ENCODE measurements at regions not wholly inside any gene's neighbourhood (a gene's known extent, or its start where the extent isn't known, plus 50 kb on each side); places are given as distances from the start of the nearest gene placed in this dataset.

DNA sequence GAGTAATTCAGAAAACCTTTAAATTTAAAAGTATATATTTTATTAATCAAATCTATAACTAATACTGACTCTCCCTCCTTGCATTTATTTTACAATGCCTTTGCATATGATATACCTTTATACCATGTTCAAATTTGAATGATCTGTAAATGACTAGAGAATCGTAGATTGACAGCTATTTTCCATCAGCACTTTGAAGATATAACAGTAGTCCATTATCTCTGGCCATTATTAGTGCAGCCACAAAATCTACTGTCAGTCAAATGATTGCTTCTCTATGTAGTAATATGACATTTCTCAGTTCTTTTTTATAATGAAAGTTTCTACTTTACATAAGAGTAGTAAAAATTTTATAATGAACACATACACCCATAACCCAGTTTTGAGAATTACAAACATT is 1054.8 kb upstream of the B3GALT2 start:
- no peak overlapping the region for H2AFZ ChIP-seq (ENCODE audit: low read length)
- H3K4me2 ChIP-seq (ENCODE audit: insufficient read depth, low read length) = no peak overlapping the region
- H3K4me1 ChIP-seq (ENCODE audit: insufficient read depth, low read length) = no peaks in the 10 kb centered on the region
- no peaks in the 10 kb centered on the region for H3K27me3 ChIP-seq (ENCODE audit: insufficient read depth, low read length)
- H3K79me2 ChIP-seq (ENCODE audit: insufficient read depth, low read length) = no peaks in the 10 kb centered on the region
- no peaks in the 10 kb centered on the region for H4K20me1 ChIP-seq (ENCODE audit: insufficient read depth, low read length)
- no peak overlapping the region for H3K27ac ChIP-seq (ENCODE audit: low read depth, low read length)
- no peaks in the 10 kb centered on the region for H3K36me3 ChIP-seq (ENCODE audit: insufficient read depth, low read length)
- no peak overlapping the region for H3K4me3 ChIP-seq (ENCODE audit: insufficient read depth, low read length)
- no peak for TF ChIP-seq CTCF (IDR thresholded peaks at IDR 0.05; ENCODE audit: extremely low read depth, low read depth, low read length)
- no peak for DNase-seq (ENCODE audit: insufficient read length, low spot score, missing footprints)
- peaks cover 3% of the 10 kb centered on the region for H3K9me3 ChIP-seq (ENCODE audit: low read depth, low read length)

DNA sequence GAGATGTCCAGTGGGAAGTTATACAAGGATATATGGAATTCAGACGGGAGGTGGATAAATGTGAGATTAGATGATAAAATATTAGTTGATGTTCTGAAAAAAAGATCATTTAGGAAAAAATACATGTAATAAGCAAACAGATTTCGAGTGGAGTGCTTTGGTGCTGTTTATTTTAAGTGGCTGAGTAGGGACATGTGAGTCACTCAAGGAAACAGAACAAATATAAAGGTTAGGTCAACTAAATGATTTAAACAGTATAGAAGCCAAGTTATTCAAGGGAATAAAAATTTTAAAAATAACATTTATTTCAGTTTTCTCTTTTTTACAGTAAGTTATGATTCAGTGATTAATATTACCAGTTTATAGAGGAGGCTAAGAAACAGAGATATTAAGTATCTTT is 1046.7 kb upstream of the B3GALT2 start:
- Histone ChIP-seq H2AFZ (ENCODE audit: low read length) (no peak overlapping the region), H3K4me1 (ENCODE audit: insufficient read depth, low read length) (no peaks in the 10 kb centered on the region)
- no peak for DNase-seq (ENCODE audit: insufficient read length, low spot score, missing footprints)

GRCh38 chr1:194230351-194231144 is 1044.1 kb upstream of the B3GALT2 start:
- Histone ChIP-seq H3K4me1 (ENCODE audit: insufficient read depth, low read length) (no peaks in the 10 kb centered on the region), H2AFZ (ENCODE audit: low read length) (no peak overlapping the region), H3K27me3 (ENCODE audit: insufficient read depth, low read length) (no peaks in the 10 kb centered on the region), H3K9me3 (ENCODE audit: low read depth, low read length) (peaks cover 3% of the 10 kb centered on the region), H3K79me2 (ENCODE audit: insufficient read depth, low read length) (no peaks in the 10 kb centered on the region), H3K4me2 (ENCODE audit: insufficient read depth, low read length) (no peak overlapping the region), H3K36me3 (ENCODE audit: insufficient read depth, low read length) (no peaks in the 10 kb centered on the region), H3K27ac (ENCODE audit: low read depth, low read length) (no peak overlapping the region), H3K4me3 (ENCODE audit: insufficient read depth, low read length) (no peak overlapping the region), H4K20me1 (ENCODE audit: insufficient read depth, low read length) (no peaks in the 10 kb centered on the region)
- no peak for TF ChIP-seq CTCF (IDR thresholded peaks at IDR 0.05; ENCODE audit: extremely low read depth, low read depth, low read length)
- no peak for DNase-seq (ENCODE audit: insufficient read length, low spot score, missing footprints)

More for the DNA sequence above, 1046.7 kb upstream of the B3GALT2 start:
- H3K9me3 ChIP-seq (ENCODE audit: low read depth, low read length) = peaks cover 3% of the 10 kb centered on the region
- H3K79me2 ChIP-seq (ENCODE audit: insufficient read depth, low read length) = no peaks in the 10 kb centered on the region
- H3K27me3 ChIP-seq (ENCODE audit: insufficient read depth, low read length) = no peaks in the 10 kb centered on the region
- no peaks in the 10 kb centered on the region for H3K36me3 ChIP-seq (ENCODE audit: insufficient read depth, low read length)
- no peak overlapping the region for H3K27ac ChIP-seq (ENCODE audit: low read depth, low read length)
- no peak for TF ChIP-seq CTCF (IDR thresholded peaks at IDR 0.05; ENCODE audit: extremely low read depth, low read depth, low read length)
- H4K20me1 ChIP-seq (ENCODE audit: insufficient read depth, low read length) = no peaks in the 10 kb centered on the region
- no peak overlapping the region for H3K4me2 ChIP-seq (ENCODE audit: insufficient read depth, low read length)
- H3K4me3 ChIP-seq (ENCODE audit: insufficient read depth, low read length) = no peak overlapping the region

GRCh38 chr1:194228427-194228826 is 1042.0 kb upstream of the B3GALT2 start:
- TF ChIP-seq CTCF (IDR thresholded peaks at IDR 0.05; ENCODE audit: extremely low read depth, low read depth, low read length) = no peak
- no peak overlapping the region for H3K27ac ChIP-seq (ENCODE audit: low read depth, low read length)
- no peaks in the 10 kb centered on the region for H4K20me1 ChIP-seq (ENCODE audit: insufficient read depth, low read length)
- H3K9me3 ChIP-seq (ENCODE audit: low read depth, low read length) = peaks cover 3% of the 10 kb centered on the region
- H3K4me3 ChIP-seq (ENCODE audit: insufficient read depth, low read length) = no peak overlapping the region
- no peaks in the 10 kb centered on the region for H3K36me3 ChIP-seq (ENCODE audit: insufficient read depth, low read length)
- no peak overlapping the region for H3K4me2 ChIP-seq (ENCODE audit: insufficient read depth, low read length)
- no peaks in the 10 kb centered on the region for H3K27me3 ChIP-seq (ENCODE audit: insufficient read depth, low read length)
- no peaks in the 10 kb centered on the region for H3K4me1 ChIP-seq (ENCODE audit: insufficient read depth, low read length)
- DNase-seq (ENCODE audit: insufficient read length, low spot score, missing footprints) = no peak
- H3K79me2 ChIP-seq (ENCODE audit: insufficient read depth, low read length) = no peaks in the 10 kb centered on the region
- H2AFZ ChIP-seq (ENCODE audit: low read length) = no peak overlapping the region

Measured in osteoblast (primary cell).